Sigmoid colon (tissue), 4 donors: ENCODE measurements at regions not wholly inside any gene's neighbourhood (a gene's known extent, or its start where the extent isn't known, plus 50 kb on each side); places are given as distances from the start of the nearest gene placed in this dataset.

Experiments
- EP300 ChIP-seq, 4 donors: sonication (generic); formaldehyde crosslinking; IDR thresholded peaks; one replicate each; pipeline ENCODE4 v1.6.1; 2017; ENCODE audit warnings: antibody characterized with exemption in 4 of 4
- POLR2AphosphoS5 ChIP-seq, 4 donors: sonication (generic); formaldehyde crosslinking; IDR thresholded peaks; one replicate each; pipeline ENCODE4 v1.6.1; 2017; ENCODE audit warnings: antibody characterized with exemption in 4 of 4
- TF ChIP-seq, protein P1 (sequence below), 4 experiments: fragments of 450-650 bp in 3 of 4; fragments of 200-600 bp in 1 of 4; IDR thresholded peaks; one replicate each; pipeline ENCODE4 v1.5.1; 2016 to 2019; ENCODE audit warnings: antibody characterized with exemption in 4 of 4, mild to moderate bottlenecking in 3 of 4, moderate library complexity in 2 of 4

DNA sequence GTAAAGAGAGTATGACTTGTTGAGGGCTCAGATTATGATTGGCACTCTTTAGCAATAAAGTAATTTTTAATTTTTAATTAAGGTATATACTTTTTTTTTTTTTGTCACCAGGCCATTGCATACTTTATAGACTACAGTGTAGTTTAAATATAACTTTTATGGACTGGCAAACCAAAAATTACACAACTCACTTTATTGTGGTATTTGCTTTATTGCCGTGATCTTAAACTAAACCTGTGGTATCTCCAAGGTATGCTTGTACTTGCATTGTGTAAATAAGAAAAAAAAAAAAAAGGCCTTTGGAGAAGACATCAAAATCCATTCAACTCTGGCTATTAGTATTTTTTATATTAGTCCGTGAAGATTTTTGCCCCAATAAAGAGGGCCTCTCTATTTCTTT lies 646.7 kb upstream of the FOXG1 start:
- TF ChIP-seq, protein P1, sequence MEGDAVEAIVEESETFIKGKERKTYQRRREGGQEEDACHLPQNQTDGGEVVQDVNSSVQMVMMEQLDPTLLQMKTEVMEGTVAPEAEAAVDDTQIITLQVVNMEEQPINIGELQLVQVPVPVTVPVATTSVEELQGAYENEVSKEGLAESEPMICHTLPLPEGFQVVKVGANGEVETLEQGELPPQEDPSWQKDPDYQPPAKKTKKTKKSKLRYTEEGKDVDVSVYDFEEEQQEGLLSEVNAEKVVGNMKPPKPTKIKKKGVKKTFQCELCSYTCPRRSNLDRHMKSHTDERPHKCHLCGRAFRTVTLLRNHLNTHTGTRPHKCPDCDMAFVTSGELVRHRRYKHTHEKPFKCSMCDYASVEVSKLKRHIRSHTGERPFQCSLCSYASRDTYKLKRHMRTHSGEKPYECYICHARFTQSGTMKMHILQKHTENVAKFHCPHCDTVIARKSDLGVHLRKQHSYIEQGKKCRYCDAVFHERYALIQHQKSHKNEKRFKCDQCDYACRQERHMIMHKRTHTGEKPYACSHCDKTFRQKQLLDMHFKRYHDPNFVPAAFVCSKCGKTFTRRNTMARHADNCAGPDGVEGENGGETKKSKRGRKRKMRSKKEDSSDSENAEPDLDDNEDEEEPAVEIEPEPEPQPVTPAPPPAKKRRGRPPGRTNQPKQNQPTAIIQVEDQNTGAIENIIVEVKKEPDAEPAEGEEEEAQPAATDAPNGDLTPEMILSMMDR (IDR thresholded peaks at IDR 0.05) = no peak
- TF ChIP-seq EP300 (IDR thresholded peaks at IDR 0.05) (no peak), POLR2AphosphoS5 (IDR thresholded peaks at IDR 0.05) (no peak)
